ENCODE measurements at regions not wholly inside any gene's neighbourhood (a gene's known extent, or its start where the extent isn't known, plus 50 kb on each side); places are given as distances from the start of the nearest gene placed in this dataset.

GRCh38 chr18:72651033-72651432 is 106.9 kb upstream of the CBLN2 start:
- no peak for TF ChIP-seq TRIM28 (IDR thresholded peaks at IDR 0.05; ENCODE audit: borderline replicate concordance, low read length)
- TF ChIP-seq OVOL3 (tag by site-specific recombination; IDR thresholded peaks at IDR 0.05), result no peak
- no peak for TF ChIP-seq ZBTB7A (tag by site-specific recombination; IDR thresholded peaks at IDR 0.05; ENCODE audit: low read depth)
- no peak for TF ChIP-seq MZF1 (tag by site-specific recombination; IDR thresholded peaks at IDR 0.05; ENCODE audit: borderline replicate concordance)
- TF ChIP-seq ZNF530 (tag by site-specific recombination; IDR thresholded peaks at IDR 0.05; ENCODE audit: low read depth), result no peak
- TF ChIP-seq ZSCAN16 (tag by site-specific recombination; IDR thresholded peaks at IDR 0.05), result no peak
- TF ChIP-seq ZNF549 (tag by site-specific recombination; IDR thresholded peaks at IDR 0.05), result no peak
- TF ChIP-seq ZBTB48 (tag by site-specific recombination; IDR thresholded peaks at IDR 0.05), result no peak
- TF ChIP-seq ZNF571 (tag by site-specific recombination; IDR thresholded peaks at IDR 0.05), result no peak
- TF ChIP-seq ZNF335 (tag by site-specific recombination; conservative IDR thresholded peaks at IDR 0.05), result no peak
- TF ChIP-seq KLF9 (tag by site-specific recombination; IDR thresholded peaks at IDR 0.05; ENCODE audit: low read depth), result no peak
- TF ChIP-seq PRDM1 (tag by site-specific recombination; IDR thresholded peaks at IDR 0.05), result no peak
- TF ChIP-seq ZNF221 (tag by site-specific recombination; IDR thresholded peaks at IDR 0.05; ENCODE audit: borderline replicate concordance), result no peak
- TF ChIP-seq KLF16 (tag by site-specific recombination; IDR thresholded peaks at IDR 0.05), result no peak
- no peak for TF ChIP-seq ZNF707 (tag by site-specific recombination; IDR thresholded peaks at IDR 0.05)
- Histone ChIP-seq H3K4me1 (ENCODE audit: control insufficient read depth, insufficient read depth, low read length) (no peaks in the 10 kb centered on the region), H3K36me3 (ENCODE audit: control insufficient read depth in 2 of 2, insufficient read depth in 1 of 2, low read length in 2 of 2) (no peaks in the 10 kb centered on the region), H3K4me3 (ENCODE audit: low read depth, low read length) (no peak overlapping the region), H3K27ac (ENCODE audit: extremely low read depth, low read depth, low read length) (no peak overlapping the region), H3K9me3 (ENCODE audit: control insufficient read depth, insufficient read depth, low read depth, low read length) (no peaks in the 10 kb centered on the region)
- ChIA-PET CTCF (interaction anchor here (0.7 kb wide), 1 partner anchor 29 kb away, joined by 3 read pairs; no protein-coding TSS in a partner anchor), POLR2A (no interaction called here)

- POLR2A ChIA-PET, result no interaction called here
Measured at GRCh38 chr18:72648481-72648960, 104.4 kb upstream of the CBLN2 start.

More at GRCh38 chr18:72648481-72648960, 104.4 kb upstream of the CBLN2 start:
- Histone ChIP-seq H3K27ac (ENCODE audit: extremely low read depth, low read depth, low read length) (no peak overlapping the region), H3K4me1 (ENCODE audit: control insufficient read depth, insufficient read depth, low read length) (no peaks in the 10 kb centered on the region), H3K9me3 (ENCODE audit: control insufficient read depth, insufficient read depth, low read depth, low read length) (no peaks in the 10 kb centered on the region), H3K36me3 (ENCODE audit: control insufficient read depth in 2 of 2, insufficient read depth in 1 of 2, low read length in 2 of 2) (no peaks in the 10 kb centered on the region), H3K4me3 (ENCODE audit: low read depth, low read length) (no peak overlapping the region)
- TF ChIP-seq GLIS1 (tag by site-specific recombination; IDR thresholded peaks at IDR 0.05) (no peak), KLF16 (tag by site-specific recombination; IDR thresholded peaks at IDR 0.05) (no peak), ZFP41 (tag by site-specific recombination; IDR thresholded peaks at IDR 0.05; ENCODE audit: borderline replicate concordance) (no peak), ZNF398 (tag by site-specific recombination; IDR thresholded peaks at IDR 0.05) (no peak), ZNF548 (tag by site-specific recombination; IDR thresholded peaks at IDR 0.05) (no peak), ZNF658 (tag by site-specific recombination; IDR thresholded peaks at IDR 0.05) (no peak), ZBTB48 (tag by site-specific recombination; IDR thresholded peaks at IDR 0.05) (no peak), MZF1 (tag by site-specific recombination; IDR thresholded peaks at IDR 0.05; ENCODE audit: borderline replicate concordance) (no peak), WT1 (tag by site-specific recombination; IDR thresholded peaks at IDR 0.05) (no peak), ZNF837 (tag by site-specific recombination; IDR thresholded peaks at IDR 0.05) (no peak), ZNF394 (tag by site-specific recombination; IDR thresholded peaks at IDR 0.05; ENCODE audit: borderline replicate concordance) (no peak), ZBTB44 (tag by site-specific recombination; IDR thresholded peaks at IDR 0.05) (no peak), ZBTB7A (tag by site-specific recombination; IDR thresholded peaks at IDR 0.05; ENCODE audit: low read depth) (no peak), ZNF169 (tag by site-specific recombination; IDR thresholded peaks at IDR 0.05) (no peak), ZNF16 (tag by site-specific recombination; IDR thresholded peaks at IDR 0.05; ENCODE audit: low read depth) (no peak)
- CTCF ChIA-PET, result interaction anchor here (1.2 kb wide), 1 partner anchor 25 kb away, joined by 4 read pairs; no protein-coding TSS in a partner anchor

Measured in HEK293 (cell line).